Spleen (tissue), 11 donors: ENCODE measurements at regions not wholly inside any gene's neighbourhood (a gene's known extent, or its start where the extent isn't known, plus 50 kb on each side); places are given as distances from the start of the nearest gene placed in this dataset.

Experiments
- DNase-seq: peaks from one replicate; pipeline ENCODE4 v3.0.0-alpha.2; 2020
- H3K27ac ChIP-seq, 8 donors: fragments of 200-600 bp; sonication (generic) in 7 of 8; 1 replicate in 4 of 8; 2 replicates in 4 of 8; pipeline versions ENCODE4 v1.5.0 to v1.8.0; 2016 to 2021; ENCODE audit warnings: inconsistent platforms in 4 of 8, mild to moderate bottlenecking in 4 of 8, moderate library complexity in 1 of 8
- H3K27me3 ChIP-seq, 7 donors: fragments of 200-600 bp; sonication (generic) in 6 of 7; replicated peaks in 1 of 7; 1 replicate in 4 of 7; 2 replicates in 3 of 7; pipeline versions ENCODE4 v1.5.0 to v1.8.0; 2016 to 2021; ENCODE audit warnings: inconsistent platforms in 3 of 7, mild to moderate bottlenecking in 1 of 7
- H3K36me3 ChIP-seq, 6 donors: fragments of 200-600 bp; sonication (generic) in 5 of 6; 1 replicate in 4 of 6; 2 replicates in 2 of 6; pipeline versions ENCODE4 v1.5.0 to v1.8.0; 2016 to 2021; ENCODE audit warnings: inconsistent platforms in 2 of 6
- H3K4me1 ChIP-seq, 6 donors: fragments of 200-600 bp; sonication (generic) in 5 of 6; 1 replicate in 3 of 6; 2 replicates in 3 of 6; pipeline versions ENCODE4 v1.5.0 to v1.8.0; 2016 to 2021; ENCODE audit warnings: inconsistent platforms in 3 of 6
- H3K4me3 ChIP-seq, 8 donors: fragments of 200-600 bp; sonication (generic) in 7 of 8; 1 replicate in 4 of 8; 2 replicates in 4 of 8; pipeline versions ENCODE4 v1.5.0 to v1.8.0; 2016 to 2021; ENCODE audit warnings: inconsistent platforms in 4 of 8, mild to moderate bottlenecking in 4 of 8, moderate library complexity in 2 of 8
- H3K9me3 ChIP-seq, 8 donors: fragments of 200-600 bp; sonication (generic) in 7 of 8; 1 replicate in 4 of 8; 2 replicates in 4 of 8; pipeline versions ENCODE4 v1.5.0 to v1.8.0; 2016 to 2021; ENCODE audit warnings: inconsistent platforms in 4 of 8
- POLR2A ChIP-seq, 3 donors: fragments of 450-650 bp; IDR thresholded peaks; one replicate each; pipeline ENCODE4 v1.5.1; 2017; ENCODE audit warnings: antibody characterized with exemption in 3 of 3, mild to moderate bottlenecking in 1 of 3
- POLR2AphosphoS5 ChIP-seq, 3 donors: sonication (generic); formaldehyde crosslinking; IDR thresholded peaks; one replicate each; pipeline ENCODE4 v1.5.1; 2017; ENCODE audit warnings: antibody characterized with exemption in 3 of 3
- WGBS, 5 donors: extraction: QIAGEN DNeasy Blood & Tissue Kit in 3 of 5; methylation state at CpG; one replicate each; pipeline versions ENCODE4 v1.1.5 to v1.1.7; 2013 to 2018; 5-methylcytosine and 5-hydroxymethylcytosine counted together
- intact Hi-C: fragments of 100-400 bp; cut with DNase I; formaldehyde crosslinking; loops from one replicate; pipeline ENCODE4 v1.15.0; 2023; ENCODE audit warnings: low total_unique reads
- TF ChIP-seq, protein P1 (sequence below), 11 experiments: fragments of 200-600 bp in 7 of 11; fragments of 450-650 bp in 4 of 11; sonication (generic) in 4 of 11; IDR thresholded peaks in 8 of 11; conservative IDR thresholded peaks in 3 of 11; 1 replicate in 7 of 11; 2 replicates in 4 of 11; pipeline versions ENCODE4 v1.4.0 to v1.8.0; 2016 to 2021; ENCODE audit warnings: antibody characterized with exemption in 11 of 11, inconsistent platforms in 4 of 11, mild to moderate bottlenecking in 1 of 11
- donor health status: healthy with polysubstance abuse.
- donor health status: DM: no; HTN: no; CAD: no; lungs with moderate emphysema.
- donor health status: DM: no; HTN: no; CAD: no.
- donor health status: Bipolar disorder and iron deficiency.
- donor health status: healthy.
- donor health status: DM: no; HTN: no; CAD: no.
- donor health status: DM: yes; HTN: yes; CAD: no.

DNA sequence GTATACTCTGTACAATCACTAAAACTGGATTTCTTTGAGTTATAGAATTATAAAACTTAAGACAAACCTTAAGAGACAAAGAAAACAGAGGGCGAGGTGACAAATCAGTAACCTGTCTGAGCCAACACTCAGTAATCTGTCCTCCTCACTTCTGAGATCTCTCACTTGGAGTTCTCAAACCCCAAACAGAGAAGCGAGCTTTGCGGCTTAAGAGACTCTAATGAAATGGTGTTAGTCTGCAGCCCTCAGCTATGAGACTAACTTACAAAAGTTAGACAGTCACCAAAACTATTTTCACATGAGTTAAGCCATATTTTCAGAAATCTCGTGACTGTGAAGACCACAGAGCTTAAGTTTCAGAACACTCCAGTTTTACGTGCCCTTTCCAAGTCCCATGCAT, 140.6 kb downstream of the TMX3 start:
- TF ChIP-seq POLR2AphosphoS5 (IDR thresholded peaks at IDR 0.05) (no peak), POLR2A (IDR thresholded peaks at IDR 0.05) (no peak)
- TF ChIP-seq, protein P1, sequence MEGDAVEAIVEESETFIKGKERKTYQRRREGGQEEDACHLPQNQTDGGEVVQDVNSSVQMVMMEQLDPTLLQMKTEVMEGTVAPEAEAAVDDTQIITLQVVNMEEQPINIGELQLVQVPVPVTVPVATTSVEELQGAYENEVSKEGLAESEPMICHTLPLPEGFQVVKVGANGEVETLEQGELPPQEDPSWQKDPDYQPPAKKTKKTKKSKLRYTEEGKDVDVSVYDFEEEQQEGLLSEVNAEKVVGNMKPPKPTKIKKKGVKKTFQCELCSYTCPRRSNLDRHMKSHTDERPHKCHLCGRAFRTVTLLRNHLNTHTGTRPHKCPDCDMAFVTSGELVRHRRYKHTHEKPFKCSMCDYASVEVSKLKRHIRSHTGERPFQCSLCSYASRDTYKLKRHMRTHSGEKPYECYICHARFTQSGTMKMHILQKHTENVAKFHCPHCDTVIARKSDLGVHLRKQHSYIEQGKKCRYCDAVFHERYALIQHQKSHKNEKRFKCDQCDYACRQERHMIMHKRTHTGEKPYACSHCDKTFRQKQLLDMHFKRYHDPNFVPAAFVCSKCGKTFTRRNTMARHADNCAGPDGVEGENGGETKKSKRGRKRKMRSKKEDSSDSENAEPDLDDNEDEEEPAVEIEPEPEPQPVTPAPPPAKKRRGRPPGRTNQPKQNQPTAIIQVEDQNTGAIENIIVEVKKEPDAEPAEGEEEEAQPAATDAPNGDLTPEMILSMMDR (IDR thresholded peaks at IDR 0.05 in 8 of 11, conservative IDR thresholded peaks at IDR 0.05 in 3 of 11), result no peak
- 82 to 88% (median 85%) methylated on average over 5 of the region's 5 CpGs for WGBS, 5 donors
- Histone ChIP-seq H3K27me3 (no peaks in the 10 kb centered on the region), H3K9me3 (peaks cover 0 to 11% (median 0%) of the 10 kb centered on the region in 8 donors), H3K4me3 (no peak overlapping the region), H3K27ac (no peak overlapping the region), H3K36me3 (no peaks in the 10 kb centered on the region), H3K4me1 (no peaks in the 10 kb centered on the region)
- intact Hi-C loops, result no loop called here
- DNase-seq, result no peak

- intact Hi-C loops, result no loop called here
- Histone ChIP-seq H3K27me3 (no peaks in the 10 kb centered on the region), H3K27ac (no peak overlapping the region), H3K4me3 (no peak overlapping the region), H3K9me3 (peaks cover 0 to 11% (median 0%) of the 10 kb centered on the region in 8 donors), H3K36me3 (no peaks in the 10 kb centered on the region), H3K4me1 (no peaks in the 10 kb centered on the region)
- TF ChIP-seq, protein P1 (IDR thresholded peaks at IDR 0.05 in 8 of 11, conservative IDR thresholded peaks at IDR 0.05 in 3 of 11), result no peak
- TF ChIP-seq POLR2A (IDR thresholded peaks at IDR 0.05) (no peak), POLR2AphosphoS5 (IDR thresholded peaks at IDR 0.05) (no peak)
- WGBS, 5 donors, result 79 to 95% (median 86%) methylated on average over 3 of the region's 3 CpGs
- DNase-seq, result no peak
These were observed 145.0 kb downstream of the TMX3 start for GRCh38 chr18:68569936-68570335.

GRCh38 chr18:68568364-68569155, 146.3 kb downstream of the TMX3 start:
- intact Hi-C loops, result no loop called here
- no peaks in the 10 kb centered on the region for H3K4me1 ChIP-seq
- H3K27me3 ChIP-seq, result no peaks in the 10 kb centered on the region
- no peak for DNase-seq
- peaks cover 0 to 11% (median 0%) of the 10 kb centered on the region in 8 donors for H3K9me3 ChIP-seq
- H3K36me3 ChIP-seq, result no peaks in the 10 kb centered on the region
- TF ChIP-seq, protein P1 (IDR thresholded peaks at IDR 0.05 in 8 of 11, conservative IDR thresholded peaks at IDR 0.05 in 3 of 11), result no peak
- TF ChIP-seq POLR2AphosphoS5 (IDR thresholded peaks at IDR 0.05) (no peak), POLR2A (IDR thresholded peaks at IDR 0.05) (no peak)
- no peak overlapping the region for H3K4me3 ChIP-seq
- H3K27ac ChIP-seq, result no peak overlapping the region
- 58 to 81% (median 75%) methylated on average over 4 of the region's 4 CpGs for WGBS, 5 donors

GRCh38 chr18:68566991-68567390, 147.9 kb downstream of the TMX3 start:
- H3K9me3 ChIP-seq, result peaks cover 0 to 4% (median 0%) of the 10 kb centered on the region in 8 donors
- TF ChIP-seq POLR2A (IDR thresholded peaks at IDR 0.05), result no peak
- TF ChIP-seq POLR2AphosphoS5 (IDR thresholded peaks at IDR 0.05), result no peak
- TF ChIP-seq, protein P1 (IDR thresholded peaks at IDR 0.05 in 8 of 11, conservative IDR thresholded peaks at IDR 0.05 in 3 of 11), result no peak
- H3K36me3 ChIP-seq, result no peaks in the 10 kb centered on the region
- no peaks in the 10 kb centered on the region for H3K4me1 ChIP-seq
- H3K4me3 ChIP-seq, result no peak overlapping the region
- intact Hi-C loops, result no loop called here
- DNase-seq, result no peak
- 83 to 97% (median 88%) methylated on average over 2 of the region's 2 CpGs for WGBS, 5 donors
- no peaks in the 10 kb centered on the region for H3K27me3 ChIP-seq
- H3K27ac ChIP-seq, result no peak overlapping the region
